ENCODE measurements at regions not wholly inside any gene's neighbourhood (a gene's known extent, or its start where the extent isn't known, plus 50 kb on each side); places are given as distances from the start of the nearest gene placed in this dataset.
"Not testable (repeated sequence)": the region's sequence is repeated elsewhere in the genome, so short reads cannot be mapped to it uniquely, and the experiment has no call there.

GRCh38 chrX:121655276-121655675 lies 607.9 kb downstream of the GLUD2 start:
- no peaks in the 10 kb centered on the region for H3K4me1 Mint-ChIP-seq (ENCODE audit: low read depth)
- ATAC-seq (no peak), DNase-seq (no peak)
- H3K27ac Mint-ChIP-seq: no peak overlapping the region
- TF ChIP-seq CTCF (IDR thresholded peaks at IDR 0.05): no peak
- no peak overlapping the region for H3K4me3 Mint-ChIP-seq
- ChIA-PET CTCF (no interaction called here), POLR2A (no interaction called here)
- no peaks in the 10 kb centered on the region for H3K36me3 Mint-ChIP-seq (ENCODE audit: low read depth)
- H3K9me3 Mint-ChIP-seq: no peaks in the 10 kb centered on the region
- H3K27me3 Mint-ChIP-seq: no peaks in the 10 kb centered on the region
- intact Hi-C loops (cut with micrococcal nuclease): no loop called here

DNA sequence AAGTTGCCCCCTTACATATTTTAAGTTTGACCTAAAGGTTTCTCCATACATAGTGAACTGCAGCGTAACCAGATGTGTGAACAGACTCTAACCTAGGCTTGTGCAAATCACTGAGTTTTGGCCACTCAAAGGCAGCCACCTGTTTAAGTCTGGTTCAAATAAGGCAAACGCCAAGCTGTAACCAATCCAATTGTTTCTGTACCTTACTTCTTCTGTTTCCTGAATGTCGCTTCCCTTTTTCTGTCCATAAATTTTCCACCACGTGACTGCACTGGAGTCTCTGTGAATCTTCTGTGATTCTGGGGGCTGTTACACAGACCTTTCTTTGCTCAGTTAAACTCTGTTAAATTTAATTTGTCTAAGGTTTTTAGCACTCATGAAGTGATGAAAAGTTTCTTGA lies 618.8 kb downstream of the GLUD2 start:
- H3K27me3 Mint-ChIP-seq: no peaks in the 10 kb centered on the region
- H3K27ac Mint-ChIP-seq: no peak overlapping the region
- intact Hi-C loops (cut with micrococcal nuclease): no loop called here
- no peaks in the 10 kb centered on the region for H3K4me1 Mint-ChIP-seq (ENCODE audit: low read depth)
- DNase-seq (no peak), ATAC-seq (no peak)
- no peaks in the 10 kb centered on the region for H3K36me3 Mint-ChIP-seq (ENCODE audit: low read depth)
- H3K9me3 Mint-ChIP-seq: no peaks in the 10 kb centered on the region
- CTCF ChIA-PET: no interaction called here
- POLR2A ChIA-PET: no interaction called here
- no peak overlapping the region for H3K4me3 Mint-ChIP-seq
- TF ChIP-seq CTCF (IDR thresholded peaks at IDR 0.05): no peak

GRCh38 chrX:121671649-121672048 lies 624.2 kb downstream of the GLUD2 start:
- no peak overlapping the region for H3K27ac Mint-ChIP-seq
- intact Hi-C loops (cut with micrococcal nuclease): no loop called here

DNA sequence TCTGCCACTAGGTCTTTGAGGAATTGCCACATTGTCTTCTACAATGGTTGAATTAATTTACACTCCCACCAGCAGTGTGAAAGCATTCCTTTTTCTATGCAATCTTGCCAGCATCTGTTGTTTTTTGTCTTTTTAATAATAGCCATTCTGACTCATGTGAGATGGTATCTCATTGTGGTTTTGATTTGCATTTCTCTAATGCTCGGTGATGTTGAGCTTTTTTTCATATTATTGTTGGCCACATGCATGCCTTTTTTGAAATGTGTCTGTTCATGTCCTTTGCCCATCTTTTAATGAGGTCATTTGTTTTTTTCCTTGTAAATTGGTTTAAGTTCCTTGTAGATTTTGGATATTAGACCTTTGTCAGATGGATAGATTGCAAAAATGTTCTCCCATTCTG lies 661.8 kb downstream of the GLUD2 start:
- intact Hi-C loops (cut with micrococcal nuclease); H3K36me3 Mint-ChIP-seq (ENCODE audit: low read depth); POLR2A ChIA-PET; H3K9me3 Mint-ChIP-seq; H3K27me3 Mint-ChIP-seq; H3K4me1 Mint-ChIP-seq (ENCODE audit: low read depth); H3K27ac Mint-ChIP-seq; ATAC-seq; CTCF ChIA-PET; H3K4me3 Mint-ChIP-seq; DNase-seq: not testable (repeated sequence)

More at GRCh38 chrX:121671649-121672048, 624.2 kb downstream of the GLUD2 start:
- no peak for ATAC-seq
- Mint-ChIP-seq H3K27me3 (no peaks in the 10 kb centered on the region), H3K4me1 (ENCODE audit: low read depth) (no peaks in the 10 kb centered on the region), H3K4me3 (no peak overlapping the region), H3K36me3 (ENCODE audit: low read depth) (no peaks in the 10 kb centered on the region), H3K9me3 (peaks cover 3% of the 10 kb centered on the region)
- no peak for TF ChIP-seq CTCF (IDR thresholded peaks at IDR 0.05)
- no peak for DNase-seq
- ChIA-PET POLR2A (no interaction called here), CTCF (no interaction called here)

GRCh38 chrX:121733514-121733913 lies 686.1 kb downstream of the GLUD2 start:
- ChIA-PET POLR2A (no interaction called here), CTCF (no interaction called here)
- ATAC-seq (no peak), DNase-seq (no peak)
- H3K4me1 Mint-ChIP-seq (ENCODE audit: low read depth): no peaks in the 10 kb centered on the region
- no peak overlapping the region for H3K27ac Mint-ChIP-seq
- no peaks in the 10 kb centered on the region for H3K27me3 Mint-ChIP-seq
- peaks cover 1% of the 10 kb centered on the region for H3K9me3 Mint-ChIP-seq
- no peaks in the 10 kb centered on the region for H3K36me3 Mint-ChIP-seq (ENCODE audit: low read depth)
- intact Hi-C loops (cut with micrococcal nuclease): no loop called here
- no peak for TF ChIP-seq CTCF (IDR thresholded peaks at IDR 0.05)
- H3K4me3 Mint-ChIP-seq: no peak overlapping the region

GRCh38 chrX:121746105-121746504 lies 698.7 kb downstream of the GLUD2 start:
- no peak overlapping the region for H3K27ac Mint-ChIP-seq
- H3K27me3 Mint-ChIP-seq: no peaks in the 10 kb centered on the region
- TF ChIP-seq CTCF (IDR thresholded peaks at IDR 0.05): no peak
- intact Hi-C loops (cut with micrococcal nuclease): no loop called here
- ChIA-PET CTCF (no interaction called here), POLR2A (no interaction called here)
- no peaks in the 10 kb centered on the region for H3K4me1 Mint-ChIP-seq (ENCODE audit: low read depth)
- no peak for ATAC-seq
- H3K4me3 Mint-ChIP-seq: no peak overlapping the region
- no peaks in the 10 kb centered on the region for H3K36me3 Mint-ChIP-seq (ENCODE audit: low read depth)
- DNase-seq: no peak
- H3K9me3 Mint-ChIP-seq: no peaks in the 10 kb centered on the region

- POLR2A ChIA-PET; H3K4me3 Mint-ChIP-seq; H3K9me3 Mint-ChIP-seq; H3K27me3 Mint-ChIP-seq; CTCF ChIA-PET; ATAC-seq; H3K4me1 Mint-ChIP-seq (ENCODE audit: low read depth); H3K27ac Mint-ChIP-seq; intact Hi-C loops (cut with micrococcal nuclease); DNase-seq; H3K36me3 Mint-ChIP-seq (ENCODE audit: low read depth): not testable (repeated sequence)
Measured at GRCh38 chrX:121753602-121754001, 706.2 kb downstream of the GLUD2 start.

All from activated CD8-positive, alpha-beta T cell treated with anti-CD3 and anti-CD28 coated beads for 36 hours (primary cell).